ENCODE measurements at regions not wholly inside any gene's neighbourhood (a gene's known extent, or its start where the extent isn't known, plus 50 kb on each side); places are given as distances from the start of the nearest gene placed in this dataset.
"Not testable (repeated sequence)": the region's sequence is repeated elsewhere in the genome, so short reads cannot be mapped to it uniquely, and the experiment has no call there.

DNA sequence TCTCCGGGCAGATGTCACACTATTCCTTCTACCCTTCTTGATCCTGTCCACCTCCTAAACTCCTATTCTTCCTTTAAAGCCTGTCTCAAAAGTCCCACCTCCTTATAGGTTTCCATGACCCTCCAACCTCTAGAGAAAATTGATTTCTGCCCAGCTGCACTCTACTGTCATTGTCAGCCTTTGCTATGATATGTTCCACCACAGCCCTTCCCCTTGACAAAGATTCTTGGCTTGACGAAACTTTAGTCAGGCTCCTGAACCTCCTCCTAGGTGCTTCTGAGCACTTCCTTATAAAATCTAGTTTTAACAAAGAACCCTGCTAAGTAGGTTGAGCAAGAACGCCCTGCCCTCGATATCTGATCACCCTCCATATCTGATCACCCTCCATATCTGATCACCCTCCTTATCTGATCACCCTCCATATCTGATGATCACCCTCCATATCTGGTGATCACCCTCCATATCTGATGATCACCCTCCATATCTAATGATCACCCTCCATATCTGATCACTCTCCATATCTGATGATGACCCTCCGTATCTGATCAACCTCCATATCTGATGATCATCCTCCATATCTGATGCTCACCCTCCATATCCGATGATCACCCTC lies 103.2 kb downstream of the RIN2 start:
- DNase-seq (no peak), ATAC-seq (no peak)
- intact Hi-C loops (cut with DNase I) = no loop called here

DNA sequence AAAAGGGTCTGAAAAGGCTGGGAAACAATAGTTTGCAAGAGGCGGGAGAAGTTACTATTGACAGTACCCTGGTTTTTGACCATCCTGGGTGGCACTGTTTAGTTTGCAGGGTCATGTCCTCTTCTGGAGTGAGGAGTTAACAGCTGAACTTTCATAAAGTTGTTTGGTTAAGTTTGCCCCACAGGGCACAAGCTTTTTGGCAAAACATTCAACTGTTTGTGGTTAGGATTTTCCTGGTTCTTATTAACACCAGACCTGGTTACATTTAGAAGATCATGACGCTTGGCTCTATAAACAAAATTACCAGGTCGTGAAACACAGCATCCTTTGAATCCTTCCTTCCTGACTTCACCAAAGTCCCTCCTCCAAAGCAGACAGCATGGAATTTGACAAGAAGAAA lies 106.1 kb downstream of the RIN2 start:
- DNase-seq = no peak
- intact Hi-C loops (cut with DNase I) = no loop called here
- ATAC-seq = no peak

DNA sequence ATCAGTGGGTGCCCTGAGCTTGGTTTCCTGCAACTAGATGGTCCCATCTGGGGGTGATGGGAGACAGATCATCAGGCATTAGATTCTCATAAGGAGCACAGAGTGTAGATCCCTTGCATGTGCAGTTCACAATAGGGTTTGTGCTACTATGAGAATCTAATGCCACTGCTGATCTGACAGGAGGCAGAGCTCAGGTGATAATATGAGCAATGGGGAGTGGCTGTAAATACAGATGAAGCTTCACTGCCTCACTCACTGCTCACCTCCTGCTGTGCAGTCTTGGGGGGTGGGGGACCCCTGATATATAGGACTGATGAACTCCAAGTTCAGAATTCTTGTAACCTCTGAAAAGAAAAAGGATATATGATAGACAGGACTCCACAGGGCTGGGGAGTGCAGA lies 108.0 kb downstream of the RIN2 start:
- DNase-seq (no peak), ATAC-seq (no peak)
- intact Hi-C loops (cut with DNase I) = no loop called here

DNA sequence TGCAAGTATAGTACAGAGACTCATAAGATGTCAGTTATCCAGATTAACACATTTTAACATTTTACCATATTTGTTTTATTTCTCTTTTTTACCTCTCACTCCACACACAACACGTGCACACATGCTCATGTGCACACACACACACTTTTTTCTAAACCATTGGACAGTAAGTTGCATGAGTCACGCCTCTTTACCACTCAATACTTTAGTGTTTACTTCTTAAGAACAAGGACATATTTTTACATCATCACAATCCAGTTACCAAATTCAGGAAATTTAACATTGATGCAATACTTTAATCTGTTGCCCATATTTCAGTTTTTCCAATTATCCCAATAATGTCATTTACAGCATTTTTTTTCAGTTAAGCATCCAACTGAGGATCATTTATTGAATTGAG lies 109.0 kb downstream of the RIN2 start:
- ATAC-seq (no peak), DNase-seq (no peak)
- intact Hi-C loops (cut with DNase I) = no loop called here

DNA sequence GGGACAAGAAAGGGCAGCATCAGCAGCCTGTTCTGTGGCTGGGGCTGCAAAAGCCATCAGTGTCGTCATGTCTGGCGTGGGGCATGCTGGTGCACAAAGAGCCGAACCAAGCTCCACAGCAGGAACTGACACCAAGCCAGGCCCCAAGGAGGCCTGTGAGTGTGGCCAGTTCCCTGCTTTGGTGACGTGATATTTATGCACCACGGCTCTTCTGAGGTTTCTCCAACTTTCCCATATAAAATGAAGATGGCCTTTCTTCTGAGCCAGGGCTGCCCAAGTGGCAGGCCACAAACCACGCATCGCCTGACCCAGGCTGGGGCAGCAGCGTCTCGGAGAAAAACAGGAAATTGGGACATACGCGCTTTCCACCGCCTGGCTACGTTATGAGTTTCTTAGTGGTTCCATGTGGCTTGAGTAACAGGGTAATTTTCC lies 109.9 kb downstream of the RIN2 start:
- intact Hi-C loops (cut with DNase I) = no loop called here
- peak in 1 of 2 donors; percentile 71 for ATAC-seq
- no peak for DNase-seq

DNA sequence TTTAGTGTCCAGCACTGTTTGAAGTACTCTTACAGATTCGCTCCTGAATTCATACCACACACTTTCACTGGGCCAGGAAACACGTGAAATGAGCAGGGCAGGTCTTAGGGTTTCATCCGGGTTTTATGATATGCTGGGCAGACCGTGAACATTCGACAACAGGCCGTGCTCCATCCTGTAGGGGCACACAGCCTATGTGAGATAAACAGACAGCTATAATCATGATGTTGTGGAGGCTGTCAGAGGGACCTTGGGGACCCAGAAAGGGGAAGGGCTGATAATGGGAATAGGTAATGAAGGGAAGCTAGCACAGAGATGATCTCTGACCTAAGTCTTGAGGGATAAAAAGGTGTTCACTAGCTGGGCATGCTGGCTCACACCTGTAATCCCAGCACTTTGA lies 110.4 kb downstream of the RIN2 start:
- no peak for ATAC-seq

DNA sequence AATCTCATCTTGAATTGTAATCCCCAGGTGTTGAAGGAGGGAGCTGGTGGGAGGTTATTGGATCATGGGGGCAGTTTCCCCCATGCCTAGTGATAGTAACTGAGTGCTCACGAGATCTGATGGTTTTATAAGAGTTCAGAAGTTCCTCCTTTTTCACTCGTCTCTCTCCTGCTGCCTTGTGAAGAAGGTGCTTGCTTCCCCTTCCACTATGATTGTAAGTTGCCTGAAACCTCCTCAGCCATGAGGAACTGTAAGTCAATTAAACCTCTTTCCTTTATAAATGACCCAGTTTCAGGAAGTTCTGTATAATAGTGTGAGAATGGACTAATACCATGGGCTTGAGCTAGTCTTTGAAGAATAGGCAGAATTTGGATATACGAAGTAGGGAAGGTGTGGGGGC lies 113.9 kb downstream of the RIN2 start:
- intact Hi-C loops (cut with DNase I) = no loop called here

More for the DNA sequence above, 110.4 kb downstream of the RIN2 start:
- no peak for DNase-seq
- intact Hi-C loops (cut with DNase I) = no loop called here

DNA sequence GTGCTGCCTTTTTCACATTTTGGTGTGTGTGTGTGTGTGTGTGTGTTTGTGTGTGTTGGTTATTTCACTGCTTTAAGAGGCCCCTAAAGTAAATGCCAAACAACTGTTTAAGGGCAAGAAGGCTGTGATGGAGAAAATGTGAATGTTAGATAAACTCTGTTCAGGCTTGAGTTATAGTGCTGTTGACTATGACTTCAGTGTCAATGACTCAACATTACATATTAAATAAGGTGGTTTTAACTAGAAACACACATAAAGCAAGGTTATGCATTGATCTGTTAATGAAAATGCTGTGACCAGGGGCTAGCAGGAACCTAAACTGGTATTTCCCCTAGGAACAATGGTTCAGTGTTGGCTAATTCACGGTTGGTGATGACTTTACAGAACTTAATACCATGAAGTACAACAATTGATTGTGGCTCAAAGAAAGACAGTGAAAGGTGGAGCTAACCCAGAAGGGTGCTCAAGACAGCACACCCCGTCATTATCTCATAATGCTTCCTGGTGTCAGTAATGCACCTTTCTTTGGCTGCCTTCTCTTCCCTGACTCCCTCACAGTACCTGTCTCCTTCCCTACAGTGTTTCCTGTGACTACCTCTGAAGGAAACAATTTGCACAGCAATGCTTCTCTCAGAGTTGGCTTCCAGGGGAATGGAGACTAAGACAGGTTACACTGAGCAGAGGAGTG lies 116.1 kb downstream of the RIN2 start:
- intact Hi-C loops (cut with DNase I) = no loop called here
- DNase-seq = no peak
- ATAC-seq = no peak

More for the DNA sequence above, 113.9 kb downstream of the RIN2 start:
- DNase-seq = no peak
- no peak for ATAC-seq

DNA sequence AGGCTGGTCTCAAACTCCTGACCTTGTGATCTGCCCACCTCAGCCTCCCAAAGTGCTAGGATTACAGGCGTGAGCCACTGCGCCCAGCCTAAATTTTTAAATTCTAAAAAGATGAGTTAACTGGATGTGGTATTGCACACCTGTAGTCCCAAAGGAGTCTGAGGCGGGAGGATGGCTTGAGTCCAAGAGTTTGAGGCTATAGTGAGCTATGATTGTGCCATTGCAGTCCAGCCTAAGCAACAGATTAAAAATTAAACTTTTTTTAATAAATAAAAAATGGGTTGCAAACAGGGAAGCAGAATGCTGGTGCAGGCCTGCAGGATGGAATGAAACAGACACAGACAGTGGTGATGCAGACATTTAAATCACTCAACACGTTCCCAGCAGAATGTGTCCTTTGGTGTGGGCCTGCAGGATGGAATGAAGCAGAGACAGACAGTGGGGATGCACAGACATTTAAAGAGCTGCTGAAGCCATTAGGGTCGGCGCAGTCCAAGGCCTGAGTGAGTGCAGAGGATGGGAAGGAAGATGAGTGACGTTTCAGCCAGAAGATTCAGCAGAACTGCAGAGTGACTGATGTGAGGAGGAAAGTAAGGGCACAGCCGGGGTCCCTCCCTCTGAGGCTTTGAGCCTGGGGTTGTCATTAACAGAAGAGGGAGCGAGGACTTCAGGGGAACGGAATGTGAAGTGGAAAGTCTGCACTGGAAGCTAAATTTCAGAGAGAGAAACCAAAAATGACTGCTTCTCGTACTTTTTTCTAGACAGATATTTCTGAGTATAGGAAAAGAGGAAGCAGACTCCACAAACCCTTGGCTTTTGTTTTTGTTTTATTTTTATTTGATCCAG lies 117.5 kb downstream of the RIN2 start:
- intact Hi-C loops (cut with DNase I) = no loop called here
- no peak for DNase-seq
- ATAC-seq = peak; percentile 35 to 56

DNA sequence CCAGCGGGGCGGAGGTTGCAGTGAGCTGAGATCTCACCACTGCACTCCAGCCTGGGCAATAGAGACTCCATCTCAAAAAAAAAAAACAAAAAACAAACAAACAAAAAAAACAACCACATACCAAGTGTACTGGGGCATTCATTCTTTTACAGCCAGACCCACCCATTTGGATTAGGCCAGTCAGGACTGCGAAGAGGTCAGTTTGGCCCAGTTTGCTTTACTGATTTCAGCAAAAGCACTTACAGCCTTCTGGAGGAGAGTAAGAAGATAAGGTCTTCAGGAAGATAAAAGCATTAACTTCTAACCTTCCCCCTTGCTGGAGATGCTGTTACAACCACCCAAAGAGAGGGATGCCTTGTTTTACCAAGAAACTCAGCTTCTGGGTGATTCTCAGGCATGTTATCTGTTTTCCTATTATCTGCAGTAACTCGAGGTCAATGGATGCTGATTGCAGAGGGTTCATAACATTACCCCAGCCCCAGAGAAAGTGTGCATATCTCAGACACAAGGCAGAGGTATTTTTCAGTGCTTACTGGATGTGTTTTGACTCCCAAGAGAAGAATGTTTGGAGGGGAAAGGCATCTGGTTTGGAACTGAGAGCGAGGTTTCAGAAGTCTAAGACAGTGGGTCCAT lies 118.9 kb downstream of the RIN2 start:
- ATAC-seq = peak in 1 of 2 donors; percentile 18
- intact Hi-C loops (cut with DNase I) = no loop called here
- no peak for DNase-seq

DNA sequence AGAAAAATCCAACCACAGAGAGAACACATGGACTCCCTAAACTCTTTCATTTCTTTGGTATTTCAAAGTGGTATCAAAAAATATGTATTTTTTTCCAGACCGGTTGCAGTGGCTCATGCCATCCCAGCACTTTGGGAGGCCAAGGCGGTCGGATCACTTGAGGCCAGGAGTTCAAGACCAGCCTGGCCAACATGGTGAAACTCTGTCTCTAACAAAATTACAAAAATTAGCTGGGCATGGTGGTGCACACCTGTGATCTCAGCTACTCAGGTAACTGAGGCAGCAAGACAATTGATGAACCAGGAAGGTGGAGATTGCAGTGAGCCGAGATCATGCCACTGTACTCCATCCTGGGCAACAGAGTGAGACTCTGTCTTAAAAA lies 121.8 kb downstream of the RIN2 start:
- intact Hi-C loops (cut with DNase I) = loop anchor here in 1 of 2 donors (10.0 kb wide), 2 partner anchors 55 to 185 kb away; no protein-coding TSS in a partner anchor
- not testable (repeated sequence) for DNase-seq, ATAC-seq

DNA sequence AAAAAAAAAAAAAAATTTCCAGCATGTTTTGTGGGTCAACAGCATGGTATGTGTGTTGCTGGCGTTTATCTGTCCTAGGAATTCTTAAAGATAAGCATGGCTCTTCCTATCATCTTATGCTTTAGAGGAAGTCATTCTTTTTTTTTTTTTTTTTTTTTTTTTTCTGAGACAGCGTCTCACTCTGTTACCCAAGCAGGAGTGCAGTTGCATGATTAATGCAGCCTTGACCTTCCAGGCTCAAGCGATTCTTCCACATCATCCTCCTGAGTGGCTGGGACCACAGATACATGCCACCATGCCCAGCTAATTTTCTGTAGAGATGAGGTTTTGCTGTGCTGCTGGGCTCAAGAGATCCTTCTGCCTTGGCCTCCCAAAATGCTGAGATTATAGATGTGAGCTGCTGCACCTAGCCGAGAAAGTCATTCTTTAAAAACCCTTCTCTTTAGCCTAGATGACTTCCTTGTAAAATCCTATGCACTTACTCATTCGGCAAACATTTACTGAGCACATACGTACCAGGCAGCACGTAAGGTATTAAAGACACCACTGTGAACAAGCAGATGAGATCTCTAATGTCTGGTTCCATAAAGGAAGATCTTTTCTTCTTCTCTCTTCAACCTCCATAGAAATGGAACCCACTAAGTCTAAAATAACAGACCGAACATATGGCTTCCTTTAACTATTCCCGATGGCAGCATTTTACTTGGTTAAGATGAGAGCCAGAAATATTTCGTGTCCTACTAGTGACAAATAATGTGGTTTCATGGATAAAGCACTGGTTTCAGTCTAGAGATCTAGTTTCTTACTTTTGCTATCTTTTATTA lies 122.4 kb downstream of the RIN2 start:
- ATAC-seq (peak in 1 of 2 donors; percentile 41), DNase-seq (no peak)
- intact Hi-C loops (cut with DNase I) = loop anchor here in 1 of 2 donors (10.0 kb wide), 2 partner anchors 56 to 186 kb away; no protein-coding TSS in a partner anchor

DNA sequence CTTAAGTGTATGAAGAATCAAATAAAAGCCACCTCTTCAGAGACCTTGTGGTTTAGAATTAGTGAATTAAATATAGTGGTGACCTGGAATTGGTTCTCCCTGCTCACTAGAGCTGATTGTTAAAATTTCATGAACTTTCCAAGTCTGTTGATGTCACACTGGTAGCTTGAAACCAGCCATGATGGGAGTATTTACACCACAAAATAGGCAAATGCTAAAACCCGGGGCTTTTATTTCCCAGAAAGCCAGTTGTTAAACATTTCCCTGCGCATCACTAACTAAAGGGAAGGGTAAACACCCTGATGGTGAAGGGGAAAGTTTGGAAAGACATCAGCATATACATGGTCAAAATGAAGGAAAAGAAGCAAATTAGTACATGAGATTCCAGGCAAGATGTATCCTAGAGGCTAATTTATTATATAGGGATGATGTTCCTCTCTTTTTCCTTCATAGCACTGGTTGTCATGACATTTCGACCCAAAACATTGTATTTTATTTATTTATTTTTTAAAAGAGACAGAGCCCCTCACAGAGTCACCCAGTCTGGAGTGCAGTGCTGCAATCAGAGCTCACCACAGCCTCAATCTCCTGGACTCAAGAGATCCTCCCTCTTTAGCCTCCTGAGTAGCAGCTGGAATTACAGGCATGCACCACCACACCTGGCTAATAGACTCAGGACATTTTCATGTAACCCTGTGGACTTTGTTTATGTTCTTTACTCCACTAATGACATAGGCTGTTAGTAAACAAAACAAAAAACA lies 123.2 kb downstream of the RIN2 start:
- intact Hi-C loops (cut with DNase I) = loop anchor here in 1 of 2 donors (10.0 kb wide), 2 partner anchors 56 to 186 kb away; no protein-coding TSS in a partner anchor
- ATAC-seq = no peak
- DNase-seq = no peak

DNA sequence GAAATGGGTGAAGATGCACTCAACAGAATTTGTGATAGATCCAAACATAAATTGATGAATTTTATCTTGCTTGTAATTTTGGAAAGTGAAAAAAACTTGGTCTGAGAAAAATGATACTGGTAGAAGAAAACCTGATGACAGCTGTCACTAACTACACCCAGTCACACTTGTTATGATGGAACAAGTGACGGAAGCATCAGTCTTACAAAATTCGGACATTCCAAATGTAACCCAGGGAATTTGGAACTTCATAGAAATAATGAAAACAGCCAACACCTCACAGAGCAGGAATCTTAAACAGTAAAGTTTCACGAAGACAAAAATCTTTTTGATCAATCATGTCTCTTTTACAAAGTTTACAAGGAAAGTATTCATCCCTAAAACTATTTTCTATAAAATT lies 123.9 kb downstream of the RIN2 start:
- intact Hi-C loops (cut with DNase I) = loop anchor here in 1 of 2 donors (10.0 kb wide), 2 partner anchors 57 to 187 kb away; no protein-coding TSS in a partner anchor
- ATAC-seq (no peak), DNase-seq (no peak)

DNA sequence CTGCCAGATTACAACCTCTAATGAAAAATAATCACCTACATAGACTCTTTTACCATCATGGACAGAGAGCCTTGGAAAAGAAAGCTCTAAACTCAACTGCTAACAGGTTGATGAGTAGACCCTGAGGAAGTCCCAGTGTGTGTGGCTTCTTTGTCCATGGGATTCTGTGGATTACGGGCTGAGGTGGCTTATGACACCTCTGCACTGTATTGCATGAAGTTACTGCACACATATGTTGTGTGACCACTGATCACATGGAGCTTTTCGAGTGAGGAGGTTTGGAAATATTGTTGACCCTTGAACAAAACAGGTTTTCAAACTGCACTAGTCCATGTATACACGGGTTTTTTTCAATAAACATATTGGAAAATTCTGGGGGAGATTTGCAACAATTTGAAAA lies 124.4 kb downstream of the RIN2 start:
- DNase-seq (no peak), ATAC-seq (no peak)
- intact Hi-C loops (cut with DNase I) = loop anchor here in 1 of 2 donors (10.0 kb wide), 2 partner anchors 58 to 188 kb away; no protein-coding TSS in a partner anchor

DNA sequence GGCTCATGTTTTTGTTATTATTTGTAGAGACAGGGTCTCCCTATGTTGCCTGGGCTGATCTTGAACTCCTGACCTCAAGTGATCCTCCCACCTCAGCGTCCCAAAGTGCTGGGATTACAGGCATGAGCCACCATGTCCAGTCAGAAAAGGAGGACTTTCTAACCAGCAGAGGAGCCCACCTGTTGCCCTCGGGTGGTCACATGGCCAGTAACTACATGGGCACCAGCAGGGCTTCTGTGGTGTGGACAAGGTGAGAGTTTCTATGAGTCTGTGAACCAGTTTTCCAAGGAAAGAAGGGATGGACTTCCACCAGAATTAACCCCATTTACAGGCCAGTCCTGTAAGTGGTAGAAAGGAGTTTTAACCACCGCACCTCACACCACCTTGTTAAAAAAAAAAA lies 125.4 kb downstream of the RIN2 start:
- DNase-seq = no peak
- intact Hi-C loops (cut with DNase I) = loop anchor here in 1 of 2 donors (10.0 kb wide), 2 partner anchors 59 to 189 kb away; no protein-coding TSS in a partner anchor
- no peak for ATAC-seq

DNA sequence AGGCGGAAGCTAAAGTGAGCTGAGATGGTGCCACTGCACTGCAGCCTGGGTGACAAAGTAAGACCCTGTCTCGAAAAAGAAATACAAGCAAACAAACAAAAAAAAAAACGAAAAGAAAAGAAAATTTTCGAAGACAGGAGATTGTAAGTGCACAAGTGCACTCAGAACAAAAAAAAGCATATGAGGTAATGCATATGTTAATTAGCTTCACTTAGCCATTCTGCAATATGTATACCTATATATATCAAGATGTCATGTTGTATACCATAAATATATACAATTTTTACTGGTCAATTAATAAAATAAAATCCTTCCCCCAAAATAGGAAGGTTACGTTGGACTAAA lies 127.5 kb downstream of the RIN2 start:
- intact Hi-C loops (cut with DNase I) = loop anchor here in 1 of 2 donors (5.0 to 10.0 kb wide), 4 partner anchors 61 to 191 kb away; no protein-coding TSS in a partner anchor
- no peak for DNase-seq
- no peak for ATAC-seq

Data from left cardiac atrium (tissue), 4 donors.